GM23338 (cell line): ENCODE measurements at regions not wholly inside any gene's neighbourhood (a gene's known extent, or its start where the extent isn't known, plus 50 kb on each side); places are given as distances from the start of the nearest gene placed in this dataset.

Experiments used
- ATAC-seq: fragments of 200-7000 bp; cut with Tn5 transposase; 3 replicates; pipeline ENCODE4 v1.9.1; 2020
- DNase-seq: peaks from one replicate; pipeline ENCODE4 v3.0.0-alpha.2; 2015; ENCODE audit warnings: low spot score
- H2AFZ ChIP-seq: fragments of 200-600 bp; sonication (generic); 2 replicates; pipeline ENCODE4 v1.8.0; 2016; ENCODE audit warnings: antibody characterized with exemption, mild to moderate bottlenecking, moderate library complexity
- H3F3A ChIP-seq: fragments of 200-600 bp; sonication (generic); replicated peaks from 2 replicates; pipeline ENCODE4 v1.8.0; 2017; ENCODE audit warnings: antibody characterized with exemption, mixed run types, low read depth
- H3K27ac ChIP-seq: fragments of 200-600 bp; sonication (generic); 2 replicates; pipeline ENCODE4 v1.6.1; 2016; ENCODE audit warnings: low read depth
- H3K27me3 ChIP-seq: fragments of 200-600 bp; sonication (generic); 2 replicates; pipeline ENCODE4 v1.8.0; 2016; ENCODE audit warnings: mild to moderate bottlenecking, mixed run types, moderate library complexity; ENCODE audit not compliant: insufficient read depth
- H3K36me3 ChIP-seq: fragments of 200-600 bp; sonication (generic); 2 replicates; pipeline ENCODE4 v1.8.0; 2016; ENCODE audit warnings: mild to moderate bottlenecking; ENCODE audit not compliant: insufficient read depth
- H3K4me1 ChIP-seq: fragments of 200-600 bp; sonication (generic); 2 replicates; pipeline ENCODE4 v1.8.0; 2016; ENCODE audit warnings: mild to moderate bottlenecking, moderate library complexity; ENCODE audit not compliant: insufficient read depth
- H3K4me2 ChIP-seq: fragments of 200-600 bp; sonication (generic); 2 replicates; pipeline ENCODE4 v1.7.1; 2017; ENCODE audit warnings: mixed run types
- H3K4me3 ChIP-seq: fragments of 200-600 bp; sonication (generic); 2 replicates; pipeline ENCODE4 v1.6.1; 2016; ENCODE audit warnings: mixed run types
- H3K79me2 ChIP-seq: fragments of 200-600 bp; sonication (generic); replicated peaks from 2 replicates; pipeline ENCODE4 v1.8.0; 2017; ENCODE audit warnings: mild to moderate bottlenecking; ENCODE audit not compliant: insufficient read depth
- H3K9me2 ChIP-seq: fragments of 200-600 bp; sonication (generic); 2 replicates; pipeline ENCODE4 v1.8.0; 2017; ENCODE audit not compliant: insufficient read depth
- H4K20me1 ChIP-seq: fragments of 200-600 bp; sonication (generic); replicated peaks from 2 replicates; pipeline ENCODE4 v1.8.0; 2017; ENCODE audit warnings: mild to moderate bottlenecking; ENCODE audit not compliant: insufficient read depth
- H3K27ac Mint-ChIP-seq: 2 replicates; pipeline ENCODE4 v1.8.0; 2020; ENCODE audit warnings: inconsistent platforms, mild to moderate bottlenecking, moderate library complexity, mixed read lengths
- H3K27me3 Mint-ChIP-seq: 3 replicates; pipeline ENCODE4 v1.8.0; 2022; ENCODE audit warnings: low read depth, mild to moderate bottlenecking, moderate library complexity, mixed read lengths, inconsistent platforms; ENCODE audit not compliant: insufficient read depth, poor library complexity
- H3K36me3 Mint-ChIP-seq: 3 replicates; pipeline ENCODE4 v1.8.0; 2021; ENCODE audit warnings: low read depth, mild to moderate bottlenecking, inconsistent platforms, moderate library complexity, mixed read lengths
- H3K4me1 Mint-ChIP-seq: 3 replicates; pipeline ENCODE4 v1.8.0; 2020; ENCODE audit warnings: mild to moderate bottlenecking, inconsistent platforms, mixed read lengths
- H3K4me3 Mint-ChIP-seq: 3 replicates; pipeline ENCODE4 v1.8.0; 2021; ENCODE audit warnings: moderate library complexity, mild to moderate bottlenecking, inconsistent platforms, mixed read lengths
- H3K9me3 Mint-ChIP-seq: 3 replicates; pipeline ENCODE4 v1.8.0; 2020; ENCODE audit warnings: moderate library complexity, mild to moderate bottlenecking, inconsistent platforms, mixed read lengths
- CREB1 ChIP-seq: fragments of 250-450 bp; sonication (Bioruptor Pico); IDR thresholded peaks from 2 replicates; pipeline ENCODE4 v1.5.0; 2020; ENCODE audit warnings: low read depth, mild to moderate bottlenecking, moderate library complexity
- EZH2 ChIP-seq: fragments of 200-600 bp; sonication (generic); IDR thresholded peaks from one replicate; pipeline ENCODE4 v1.8.0; 2017; ENCODE audit warnings: antibody characterized with exemption, mild to moderate bottlenecking, low read depth; ENCODE audit not compliant: unreplicated experiment
- EZH2phosphoT487 ChIP-seq: fragments of 200-600 bp; sonication (generic); IDR thresholded peaks from one replicate; pipeline ENCODE4 v1.8.1; 2018; ENCODE audit warnings: antibody characterized with exemption; ENCODE audit not compliant: unreplicated experiment
- JUNB ChIP-seq: IDR thresholded peaks from one replicate; pipeline ENCODE4 v1.6.1; 2016; ENCODE audit warnings: antibody characterized with exemption; ENCODE audit not compliant: unreplicated experiment
- NANOG ChIP-seq: IDR thresholded peaks from 2 replicates; pipeline ENCODE4 v1.6.1; 2016; ENCODE audit warnings: antibody characterized with exemption, borderline replicate concordance
- POLR2AphosphoS5 ChIP-seq: IDR thresholded peaks from 2 replicates; pipeline ENCODE4 v1.6.1; 2016; ENCODE audit warnings: antibody characterized with exemption, low read depth
- STAT1 ChIP-seq: IDR thresholded peaks from one replicate; pipeline ENCODE4 v1.6.1; 2016; ENCODE audit warnings: antibody characterized with exemption; ENCODE audit not compliant: unreplicated experiment
- ZNF331 ChIP-seq: fragments of 250-450 bp; sonication (Bioruptor Pico); IDR thresholded peaks from 2 replicates; pipeline ENCODE4 v1.5.0; 2020; ENCODE audit warnings: low read depth, mild to moderate bottlenecking, moderate library complexity
- TF ChIP-seq, protein P1 (sequence below), 2 experiments: fragments of 200-600 bp in 1 of 2; sonication (generic) in 1 of 2; conservative IDR thresholded peaks; 2 replicates each; pipeline versions ENCODE4 v1.5.1 to v1.6.1; 2016 to 2017; ENCODE audit warnings: antibody characterized with exemption in 2 of 2, low read depth in 2 of 2, mild to moderate bottlenecking in 2 of 2, moderate library complexity in 1 of 2
- TF ChIP-seq, protein P2 (sequence below): IDR thresholded peaks from 2 replicates; pipeline ENCODE4 v1.6.1; 2016; ENCODE audit warnings: antibody characterized with exemption
- TF ChIP-seq, protein P3 (sequence below): IDR thresholded peaks from one replicate; pipeline ENCODE4 v1.6.1; 2018; ENCODE audit warnings: antibody characterized with exemption; ENCODE audit not compliant: unreplicated experiment

DNA sequence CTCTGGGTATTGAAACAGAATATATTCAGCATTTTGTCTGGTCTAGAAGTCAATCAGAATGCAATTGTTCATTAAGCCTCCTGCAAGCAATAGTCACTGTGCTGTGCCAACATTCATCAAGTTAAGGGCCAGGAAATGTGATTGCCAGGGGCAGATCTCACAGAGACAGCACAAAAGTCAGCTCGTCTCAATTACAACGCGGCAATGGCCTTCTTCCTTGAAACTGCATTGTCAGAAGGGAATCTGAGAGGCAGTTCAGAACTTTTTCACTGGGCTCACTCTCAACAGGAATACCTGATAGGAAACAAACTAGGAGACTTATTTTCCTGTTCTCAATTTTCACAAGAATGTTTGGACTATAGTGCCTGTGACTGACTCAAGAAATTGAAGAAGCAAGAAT is 131.1 kb upstream of the NR3C2 start:
- no peak overlapping the region for H3K4me3 ChIP-seq
- Mint-ChIP-seq H3K27me3 (no peaks in the 10 kb centered on the region), H3K4me1 (no peaks in the 10 kb centered on the region), H3K4me3 (no peak overlapping the region), H3K27ac (no peak overlapping the region; the same call in 1 of the 2 replicates), H3K36me3 (no peaks in the 10 kb centered on the region; the same call in 2 of the 3 replicates), H3K9me3 (peaks cover 6% of the 10 kb centered on the region; the same call in 2 of the 3 replicates)
- H3K4me1 ChIP-seq, result no peaks in the 10 kb centered on the region
- no peak overlapping the region for H2AFZ ChIP-seq
- H3K27me3 ChIP-seq, result no peaks in the 10 kb centered on the region
- H3K9me2 ChIP-seq, result no peaks in the 10 kb centered on the region
- no peak overlapping the region for H3K4me2 ChIP-seq
- H3K27ac ChIP-seq, result no peak overlapping the region
- no peak for ATAC-seq
- no peaks in the 10 kb centered on the region for H3K79me2 ChIP-seq
- DNase-seq, result peak; percentile 12
- H4K20me1 ChIP-seq, result no peaks in the 10 kb centered on the region
- no peaks in the 10 kb centered on the region for H3F3A ChIP-seq
- TF ChIP-seq POLR2AphosphoS5, result no peak
- no peak for TF ChIP-seq NANOG
- no peak for TF ChIP-seq JUNB
- TF ChIP-seq, protein P1, sequence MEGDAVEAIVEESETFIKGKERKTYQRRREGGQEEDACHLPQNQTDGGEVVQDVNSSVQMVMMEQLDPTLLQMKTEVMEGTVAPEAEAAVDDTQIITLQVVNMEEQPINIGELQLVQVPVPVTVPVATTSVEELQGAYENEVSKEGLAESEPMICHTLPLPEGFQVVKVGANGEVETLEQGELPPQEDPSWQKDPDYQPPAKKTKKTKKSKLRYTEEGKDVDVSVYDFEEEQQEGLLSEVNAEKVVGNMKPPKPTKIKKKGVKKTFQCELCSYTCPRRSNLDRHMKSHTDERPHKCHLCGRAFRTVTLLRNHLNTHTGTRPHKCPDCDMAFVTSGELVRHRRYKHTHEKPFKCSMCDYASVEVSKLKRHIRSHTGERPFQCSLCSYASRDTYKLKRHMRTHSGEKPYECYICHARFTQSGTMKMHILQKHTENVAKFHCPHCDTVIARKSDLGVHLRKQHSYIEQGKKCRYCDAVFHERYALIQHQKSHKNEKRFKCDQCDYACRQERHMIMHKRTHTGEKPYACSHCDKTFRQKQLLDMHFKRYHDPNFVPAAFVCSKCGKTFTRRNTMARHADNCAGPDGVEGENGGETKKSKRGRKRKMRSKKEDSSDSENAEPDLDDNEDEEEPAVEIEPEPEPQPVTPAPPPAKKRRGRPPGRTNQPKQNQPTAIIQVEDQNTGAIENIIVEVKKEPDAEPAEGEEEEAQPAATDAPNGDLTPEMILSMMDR (conservative IDR thresholded peaks at IDR 0.05; ENCODE audit: low read depth in 2 of 2), result no peak
- TF ChIP-seq, protein P2, sequence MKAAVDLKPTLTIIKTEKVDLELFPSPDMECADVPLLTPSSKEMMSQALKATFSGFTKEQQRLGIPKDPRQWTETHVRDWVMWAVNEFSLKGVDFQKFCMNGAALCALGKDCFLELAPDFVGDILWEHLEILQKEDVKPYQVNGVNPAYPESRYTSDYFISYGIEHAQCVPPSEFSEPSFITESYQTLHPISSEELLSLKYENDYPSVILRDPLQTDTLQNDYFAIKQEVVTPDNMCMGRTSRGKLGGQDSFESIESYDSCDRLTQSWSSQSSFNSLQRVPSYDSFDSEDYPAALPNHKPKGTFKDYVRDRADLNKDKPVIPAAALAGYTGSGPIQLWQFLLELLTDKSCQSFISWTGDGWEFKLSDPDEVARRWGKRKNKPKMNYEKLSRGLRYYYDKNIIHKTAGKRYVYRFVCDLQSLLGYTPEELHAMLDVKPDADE, result no peak
- no peak for TF ChIP-seq ZNF331
- no peak for TF ChIP-seq EZH2phosphoT487
- TF ChIP-seq EZH2, result no peak
- H3K36me3 ChIP-seq, result no peaks in the 10 kb centered on the region

DNA sequence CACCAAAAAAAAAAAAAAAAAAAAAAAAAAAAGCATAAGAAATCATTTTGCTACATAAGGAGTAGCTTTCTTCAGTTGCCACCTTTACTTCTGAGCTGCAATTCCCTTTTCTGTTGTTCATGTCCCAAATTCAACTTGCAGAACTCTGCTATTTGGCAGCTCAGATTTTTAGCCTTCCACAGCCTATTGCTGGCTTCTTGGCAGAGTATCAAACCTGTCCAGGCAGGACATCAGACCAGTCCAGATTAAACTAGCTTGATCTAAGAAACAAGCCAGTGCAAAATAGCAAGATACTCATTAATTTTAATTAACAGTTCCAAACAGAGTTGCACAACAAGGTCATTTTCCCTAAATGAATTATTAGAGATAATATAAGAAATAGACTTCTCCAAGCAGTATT is 123.6 kb upstream of the NR3C2 start:
- H3K36me3 ChIP-seq, result no peaks in the 10 kb centered on the region
- Mint-ChIP-seq H3K27me3 (no peaks in the 10 kb centered on the region), H3K4me1 (no peaks in the 10 kb centered on the region), H3K27ac (no peak overlapping the region), H3K36me3 (no peaks in the 10 kb centered on the region; the same call in 2 of the 3 replicates), H3K4me3 (no peak overlapping the region), H3K9me3 (peaks cover 6% of the 10 kb centered on the region; the same call in 2 of the 3 replicates)
- TF ChIP-seq STAT1, result no peak
- TF ChIP-seq EZH2phosphoT487, result no peak
- TF ChIP-seq, protein P1 (conservative IDR thresholded peaks at IDR 0.05; ENCODE audit: low read depth in 2 of 2), result no peak
- no peak for TF ChIP-seq POLR2AphosphoS5
- TF ChIP-seq JUNB, result no peak
- no peak for TF ChIP-seq ZNF331
- TF ChIP-seq, protein P3, sequence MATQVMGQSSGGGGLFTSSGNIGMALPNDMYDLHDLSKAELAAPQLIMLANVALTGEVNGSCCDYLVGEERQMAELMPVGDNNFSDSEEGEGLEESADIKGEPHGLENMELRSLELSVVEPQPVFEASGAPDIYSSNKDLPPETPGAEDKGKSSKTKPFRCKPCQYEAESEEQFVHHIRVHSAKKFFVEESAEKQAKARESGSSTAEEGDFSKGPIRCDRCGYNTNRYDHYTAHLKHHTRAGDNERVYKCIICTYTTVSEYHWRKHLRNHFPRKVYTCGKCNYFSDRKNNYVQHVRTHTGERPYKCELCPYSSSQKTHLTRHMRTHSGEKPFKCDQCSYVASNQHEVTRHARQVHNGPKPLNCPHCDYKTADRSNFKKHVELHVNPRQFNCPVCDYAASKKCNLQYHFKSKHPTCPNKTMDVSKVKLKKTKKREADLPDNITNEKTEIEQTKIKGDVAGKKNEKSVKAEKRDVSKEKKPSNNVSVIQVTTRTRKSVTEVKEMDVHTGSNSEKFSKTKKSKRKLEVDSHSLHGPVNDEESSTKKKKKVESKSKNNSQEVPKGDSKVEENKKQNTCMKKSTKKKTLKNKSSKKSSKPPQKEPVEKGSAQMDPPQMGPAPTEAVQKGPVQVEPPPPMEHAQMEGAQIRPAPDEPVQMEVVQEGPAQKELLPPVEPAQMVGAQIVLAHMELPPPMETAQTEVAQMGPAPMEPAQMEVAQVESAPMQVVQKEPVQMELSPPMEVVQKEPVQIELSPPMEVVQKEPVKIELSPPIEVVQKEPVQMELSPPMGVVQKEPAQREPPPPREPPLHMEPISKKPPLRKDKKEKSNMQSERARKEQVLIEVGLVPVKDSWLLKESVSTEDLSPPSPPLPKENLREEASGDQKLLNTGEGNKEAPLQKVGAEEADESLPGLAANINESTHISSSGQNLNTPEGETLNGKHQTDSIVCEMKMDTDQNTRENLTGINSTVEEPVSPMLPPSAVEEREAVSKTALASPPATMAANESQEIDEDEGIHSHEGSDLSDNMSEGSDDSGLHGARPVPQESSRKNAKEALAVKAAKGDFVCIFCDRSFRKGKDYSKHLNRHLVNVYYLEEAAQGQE, result no peak
- TF ChIP-seq CREB1 (CRISPR knock-in tag), result no peak
- TF ChIP-seq, protein P2, result no peak
- no peak overlapping the region for H3K4me3 ChIP-seq
- DNase-seq, result no peak
- no peaks in the 10 kb centered on the region for H3K27me3 ChIP-seq
- no peaks in the 10 kb centered on the region for H3K79me2 ChIP-seq
- no peaks in the 10 kb centered on the region for H3F3A ChIP-seq
- H2AFZ ChIP-seq, result no peak overlapping the region
- ATAC-seq, result no peak
- H3K4me2 ChIP-seq, result no peak overlapping the region
- no peaks in the 10 kb centered on the region for H3K9me2 ChIP-seq
- no peak overlapping the region for H3K27ac ChIP-seq
- no peaks in the 10 kb centered on the region for H4K20me1 ChIP-seq
- no peaks in the 10 kb centered on the region for H3K4me1 ChIP-seq
